ENCODE measurements at regions not wholly inside any gene's neighbourhood (a gene's known extent, or its start where the extent isn't known, plus 50 kb on each side); places are given as distances from the start of the nearest gene placed in this dataset.

- TF ChIP-seq CTCF (conservative IDR thresholded peaks at IDR 0.05; ENCODE audit: low read depth in 2 of 2) = no peak
- TF ChIP-seq NANOG (IDR thresholded peaks at IDR 0.05; ENCODE audit: borderline replicate concordance) = no peak
- no peak for TF ChIP-seq EZH2 (IDR thresholded peaks at IDR 0.05; ENCODE audit: low read depth, unreplicated experiment)
- TF ChIP-seq POLR2AphosphoS5 (IDR thresholded peaks at IDR 0.05; ENCODE audit: low read depth) = no peak
- TF ChIP-seq REST (IDR thresholded peaks at IDR 0.05; ENCODE audit: unreplicated experiment) = no peak
- no peak for TF ChIP-seq EZH2phosphoT487 (IDR thresholded peaks at IDR 0.05; ENCODE audit: unreplicated experiment)
- no peak for TF ChIP-seq ZNF114 (CRISPR knock-in tag; IDR thresholded peaks at IDR 0.05)
- TF ChIP-seq CREB1 (CRISPR knock-in tag; IDR thresholded peaks at IDR 0.05; ENCODE audit: low read depth) = no peak
Measured at GRCh38 chr3:66093981-66094380, 55.3 kb upstream of the MAGI1 start.

Measured in GM23338 (cell line).